GM12878 (cell line): ENCODE measurements at regions not wholly inside any gene's neighbourhood (a gene's known extent, or its start where the extent isn't known, plus 50 kb on each side); places are given as distances from the start of the nearest gene placed in this dataset.

ENCODE experiments used
- ATAC-seq: fragments of 200-7000 bp; cut with Tn5 transposase; 3 replicates; pipeline ENCODE4 v1.9.1; 2020; ENCODE audit warnings: mild to moderate bottlenecking, moderate library complexity
- BruUV-seq: library from RNA; stranded (reverse); fragments of 400-500 nt; replicated peaks from 2 replicates; lab custom pipeline; 2021; lab: Mats Ljungman, UMichigan
- CTCF ChIA-PET: fragments of 300-600 bp; sonication (Branson Sonifier 250); formaldehyde crosslinking; extraction: SDS; loops from one replicate; lab custom pipeline; 2021; ENCODE audit warnings: inconsistent platforms; lab: Yijun Ruan, JAX
- POLR2A ChIA-PET: fragments of 350-600 bp; formaldehyde crosslinking; extraction: SDS; loops from one replicate; lab custom pipeline; 2021; ENCODE audit warnings: inconsistent platforms; lab: Charles Lee
- RAD21 ChIA-PET: fragments of 300-600 bp; sonication (Branson Sonifier 250); formaldehyde crosslinking; loops from one replicate; lab custom pipeline; 2023; ENCODE audit warnings: antibody characterized with exemption; ENCODE audit not compliant: unreplicated experiment; lab: Charles Lee
- SMC1A ChIA-PET: fragments of 300-600 bp; sonication (Branson Sonifier 250); formaldehyde crosslinking; loops from one replicate; lab custom pipeline; 2023; ENCODE audit not compliant: unreplicated experiment, uncharacterized antibody; lab: Charles Lee
- DNase-seq: peaks from one replicate; pipeline ENCODE4 v3.0.0-alpha.2; 2011; ENCODE audit warnings: low read depth, low spot score
- FAIRE-seq: peaks from 3 replicates; lab custom pipeline; 2011; peaks lifted over from hg19 to GRCh38; lab: Jason Lieb, UNC
- H2AFZ ChIP-seq: 2 replicates; pipeline ENCODE4 v1.6.0; 2011; ENCODE audit warnings: low read depth, low read length, control low read depth; ENCODE audit not compliant: control insufficient read depth
- H3K27ac ChIP-seq: 2 replicates; pipeline ENCODE4 v1.5.1; 2011; ENCODE audit warnings: control low read depth; ENCODE audit not compliant: control insufficient read depth, insufficient read depth
- H3K27me3 ChIP-seq, 2 experiments: replicated peaks in 1 of 2; 2 replicates each; pipeline versions ENCODE4 v1.6.0 to v1.6.1; 2011; ENCODE audit warnings: low read length in 1 of 2; ENCODE audit not compliant: control insufficient read depth in 2 of 2, insufficient read depth in 2 of 2
- H3K36me3 ChIP-seq, 2 experiments: 2 replicates each; pipeline ENCODE4 v1.5.1; 2011; ENCODE audit warnings: low read length in 1 of 2; ENCODE audit not compliant: control insufficient read depth in 2 of 2, insufficient read depth in 2 of 2
- H3K4me1 ChIP-seq: 2 replicates; pipeline ENCODE4 v1.6.1; 2011; ENCODE audit warnings: mild to moderate bottlenecking, low read length, moderate library complexity, mixed read lengths; ENCODE audit not compliant: control insufficient read depth, insufficient read depth
- H3K4me2 ChIP-seq: 2 replicates; pipeline ENCODE4 v1.6.0; 2011; ENCODE audit warnings: control low read depth; ENCODE audit not compliant: control insufficient read depth, insufficient read depth
- H3K4me3 ChIP-seq: fragments of 200-600 bp; sonication (generic); 2 replicates; pipeline ENCODE4 v1.5.1; 2016
- H3K79me2 ChIP-seq: 2 replicates; pipeline ENCODE4 v1.6.0; 2011; ENCODE audit warnings: low read length; ENCODE audit not compliant: control insufficient read depth, insufficient read depth
- H3K9ac ChIP-seq: 2 replicates; pipeline ENCODE4 v1.8.0; 2011; ENCODE audit warnings: low read length, control low read depth, mixed read lengths; ENCODE audit not compliant: control insufficient read depth, insufficient read depth
- H3K9me3 ChIP-seq: replicated peaks from 3 replicates; pipeline ENCODE4 v1.5.1; 2011; ENCODE audit warnings: mild to moderate bottlenecking, low read length; ENCODE audit not compliant: control insufficient read depth, insufficient read depth
- H4K20me1 ChIP-seq: 2 replicates; pipeline ENCODE4 v1.6.0; 2011; ENCODE audit not compliant: control insufficient read depth, insufficient read depth
- ATF7 ChIP-seq: fragments of 450-650 bp; IDR thresholded peaks from 2 replicates; pipeline ENCODE4 v1.6.1; 2016; ENCODE audit warnings: low read depth, mild to moderate bottlenecking
- GABPA ChIP-seq: IDR thresholded peaks from 2 replicates; pipeline ENCODE4 v1.6.1; 2014; ENCODE audit warnings: antibody characterized with exemption, low read depth, mild to moderate bottlenecking, inconsistent platforms
- JUNB ChIP-seq: IDR thresholded peaks from 2 replicates; pipeline ENCODE4 v1.6.1; 2016; ENCODE audit warnings: antibody characterized with exemption, mild to moderate bottlenecking
- MTA2 ChIP-seq: fragments of 450-650 bp; IDR thresholded peaks from 2 replicates; pipeline ENCODE4 v1.6.1; 2016; ENCODE audit warnings: low read depth, mild to moderate bottlenecking, moderate library complexity
- MTA3 ChIP-seq: IDR thresholded peaks from 2 replicates; pipeline ENCODE4 v1.6.1; 2012; ENCODE audit warnings: low read length, inconsistent platforms, borderline replicate concordance
- PML ChIP-seq: IDR thresholded peaks from 2 replicates; pipeline ENCODE4 v1.6.1; 2012; ENCODE audit warnings: low read length, inconsistent platforms
- POLR2A ChIP-seq: IDR thresholded peaks from 2 replicates; pipeline ENCODE4 v1.6.1; 2011; ENCODE audit warnings: low read depth, mild to moderate bottlenecking, low read length
- POLR2AphosphoS5 ChIP-seq: IDR thresholded peaks from 2 replicates; pipeline ENCODE4 v1.6.1; 2011; ENCODE audit warnings: mild to moderate bottlenecking, low read length, inconsistent platforms
- RAD51 ChIP-seq: fragments of 450-650 bp; IDR thresholded peaks from 2 replicates; pipeline ENCODE4 v1.6.1; 2016; ENCODE audit warnings: moderate library complexity, mild to moderate bottlenecking, inconsistent platforms
- TCF12 ChIP-seq: IDR thresholded peaks from 2 replicates; pipeline ENCODE4 v1.6.1; 2011; ENCODE audit warnings: low read depth, mild to moderate bottlenecking, low read length
- WGBS: methylation state at CpG from one replicate; pipeline ENCODE4 v1.1.6; 2016; ENCODE audit warnings: low lambda C conversion rate; ENCODE audit not compliant: insufficient replicate concordance, insufficient coverage; ENCODE audit errors: missing lambda C conversion rate; 5-methylcytosine and 5-hydroxymethylcytosine counted together
- in situ Hi-C: fragments of 300-500 bp; cut with MboI; formaldehyde crosslinking; loops from 9 replicates; pipeline ENCODE4 v1.14.3; 2018; ENCODE audit warnings: mixed read lengths
- intact Hi-C: fragments of 100-400 bp; cut with micrococcal nuclease; formaldehyde crosslinking; loops from one replicate; pipeline ENCODE4 v1.14.2; 2022; ENCODE audit not compliant: unreplicated experiment
- TF ChIP-seq, protein P1 (sequence below): fragments of 450-650 bp; formaldehyde crosslinking; IDR thresholded peaks from 2 replicates; pipeline ENCODE4 v1.4.0; 2022; ENCODE audit warnings: mild to moderate bottlenecking, moderate library complexity
- TF ChIP-seq, protein P2 (sequence below): IDR thresholded peaks from 2 replicates; pipeline ENCODE4 v1.6.1; 2012; ENCODE audit warnings: mild to moderate bottlenecking, low read depth, low read length
- TF ChIP-seq, protein P3 (sequence below): fragments of 450-650 bp; IDR thresholded peaks from 2 replicates; pipeline ENCODE4 v1.6.1; 2017; ENCODE audit warnings: mild to moderate bottlenecking, moderate library complexity
- TF ChIP-seq, protein P4 (sequence below): fragments of 450-650 bp; IDR thresholded peaks from 2 replicates; pipeline ENCODE4 v1.6.1; 2014; ENCODE audit warnings: mild to moderate bottlenecking

DNA sequence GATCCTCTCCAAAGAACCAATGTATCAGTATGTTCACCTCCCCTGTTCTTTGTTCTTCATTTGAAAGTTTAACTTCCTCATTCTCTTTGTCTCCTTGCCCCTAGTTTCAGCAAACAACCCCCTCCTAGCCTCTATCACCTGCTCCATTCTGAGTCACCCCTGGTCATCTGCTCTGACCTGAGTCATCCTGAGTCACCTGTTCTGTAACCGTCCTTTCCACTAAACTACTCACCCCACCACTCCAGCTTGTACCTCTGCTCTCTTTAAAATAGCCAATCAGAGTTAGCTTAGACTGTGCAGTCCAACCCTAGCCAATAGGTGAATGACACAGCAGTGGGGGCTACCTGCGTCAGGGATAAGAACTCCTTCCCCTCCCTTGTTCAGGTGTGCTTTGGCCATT is 249.8 kb upstream of the AADAT start:
- RAD21 ChIA-PET = no interaction called here
- TF ChIP-seq RAD51 (peak; percentile 40; the same call in 1 of the 2 replicates), ATF7 (peak; percentile 38), MTA2 (peak; percentile 18; the same call in 1 of the 2 replicates), GABPA (no peak), MTA3 (no peak), POLR2A (no peak), PML (no peak), JUNB (0 out of 2 replicates have a peak, but pooled peaks have one; percentile 14), POLR2AphosphoS5 (no peak), TCF12 (no peak)
- TF ChIP-seq, protein P1, sequence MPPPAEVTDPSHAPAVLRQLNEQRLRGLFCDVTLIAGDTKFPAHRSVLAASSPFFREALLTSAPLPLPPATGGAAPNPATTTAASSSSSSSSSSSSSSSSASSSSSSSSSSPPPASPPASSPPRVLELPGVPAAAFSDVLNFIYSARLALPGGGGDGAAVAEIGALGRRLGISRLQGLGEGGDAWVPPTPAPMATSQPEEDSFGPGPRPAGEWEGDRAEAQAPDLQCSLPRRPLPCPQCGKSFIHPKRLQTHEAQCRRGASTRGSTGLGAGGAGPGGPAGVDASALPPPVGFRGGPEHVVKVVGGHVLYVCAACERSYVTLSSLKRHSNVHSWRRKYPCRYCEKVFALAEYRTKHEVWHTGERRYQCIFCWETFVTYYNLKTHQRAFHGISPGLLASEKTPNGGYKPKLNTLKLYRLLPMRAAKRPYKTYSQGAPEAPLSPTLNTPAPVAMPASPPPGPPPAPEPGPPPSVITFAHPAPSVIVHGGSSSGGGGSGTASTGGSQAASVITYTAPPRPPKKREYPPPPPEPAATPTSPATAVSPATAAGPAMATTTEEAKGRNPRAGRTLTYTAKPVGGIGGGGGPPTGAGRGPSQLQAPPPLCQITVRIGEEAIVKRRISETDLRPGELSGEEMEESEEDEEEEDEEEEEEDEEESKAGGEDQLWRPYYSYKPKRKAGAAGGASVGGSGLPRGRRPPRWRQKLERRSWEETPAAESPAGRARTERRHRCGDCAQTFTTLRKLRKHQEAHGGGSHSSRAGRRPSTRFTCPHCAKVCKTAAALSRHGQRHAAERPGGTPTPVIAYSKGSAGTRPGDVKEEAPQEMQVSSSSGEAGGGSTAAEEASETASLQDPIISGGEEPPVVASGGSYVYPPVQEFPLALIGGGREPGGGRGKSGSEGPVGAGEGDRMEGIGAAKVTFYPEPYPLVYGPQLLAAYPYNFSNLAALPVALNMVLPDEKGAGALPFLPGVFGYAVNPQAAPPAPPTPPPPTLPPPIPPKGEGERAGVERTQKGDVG (CRISPR knock-in tag) = no peak
- TF ChIP-seq, protein P2, sequence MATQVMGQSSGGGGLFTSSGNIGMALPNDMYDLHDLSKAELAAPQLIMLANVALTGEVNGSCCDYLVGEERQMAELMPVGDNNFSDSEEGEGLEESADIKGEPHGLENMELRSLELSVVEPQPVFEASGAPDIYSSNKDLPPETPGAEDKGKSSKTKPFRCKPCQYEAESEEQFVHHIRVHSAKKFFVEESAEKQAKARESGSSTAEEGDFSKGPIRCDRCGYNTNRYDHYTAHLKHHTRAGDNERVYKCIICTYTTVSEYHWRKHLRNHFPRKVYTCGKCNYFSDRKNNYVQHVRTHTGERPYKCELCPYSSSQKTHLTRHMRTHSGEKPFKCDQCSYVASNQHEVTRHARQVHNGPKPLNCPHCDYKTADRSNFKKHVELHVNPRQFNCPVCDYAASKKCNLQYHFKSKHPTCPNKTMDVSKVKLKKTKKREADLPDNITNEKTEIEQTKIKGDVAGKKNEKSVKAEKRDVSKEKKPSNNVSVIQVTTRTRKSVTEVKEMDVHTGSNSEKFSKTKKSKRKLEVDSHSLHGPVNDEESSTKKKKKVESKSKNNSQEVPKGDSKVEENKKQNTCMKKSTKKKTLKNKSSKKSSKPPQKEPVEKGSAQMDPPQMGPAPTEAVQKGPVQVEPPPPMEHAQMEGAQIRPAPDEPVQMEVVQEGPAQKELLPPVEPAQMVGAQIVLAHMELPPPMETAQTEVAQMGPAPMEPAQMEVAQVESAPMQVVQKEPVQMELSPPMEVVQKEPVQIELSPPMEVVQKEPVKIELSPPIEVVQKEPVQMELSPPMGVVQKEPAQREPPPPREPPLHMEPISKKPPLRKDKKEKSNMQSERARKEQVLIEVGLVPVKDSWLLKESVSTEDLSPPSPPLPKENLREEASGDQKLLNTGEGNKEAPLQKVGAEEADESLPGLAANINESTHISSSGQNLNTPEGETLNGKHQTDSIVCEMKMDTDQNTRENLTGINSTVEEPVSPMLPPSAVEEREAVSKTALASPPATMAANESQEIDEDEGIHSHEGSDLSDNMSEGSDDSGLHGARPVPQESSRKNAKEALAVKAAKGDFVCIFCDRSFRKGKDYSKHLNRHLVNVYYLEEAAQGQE = no peak
- TF ChIP-seq, protein P3, sequence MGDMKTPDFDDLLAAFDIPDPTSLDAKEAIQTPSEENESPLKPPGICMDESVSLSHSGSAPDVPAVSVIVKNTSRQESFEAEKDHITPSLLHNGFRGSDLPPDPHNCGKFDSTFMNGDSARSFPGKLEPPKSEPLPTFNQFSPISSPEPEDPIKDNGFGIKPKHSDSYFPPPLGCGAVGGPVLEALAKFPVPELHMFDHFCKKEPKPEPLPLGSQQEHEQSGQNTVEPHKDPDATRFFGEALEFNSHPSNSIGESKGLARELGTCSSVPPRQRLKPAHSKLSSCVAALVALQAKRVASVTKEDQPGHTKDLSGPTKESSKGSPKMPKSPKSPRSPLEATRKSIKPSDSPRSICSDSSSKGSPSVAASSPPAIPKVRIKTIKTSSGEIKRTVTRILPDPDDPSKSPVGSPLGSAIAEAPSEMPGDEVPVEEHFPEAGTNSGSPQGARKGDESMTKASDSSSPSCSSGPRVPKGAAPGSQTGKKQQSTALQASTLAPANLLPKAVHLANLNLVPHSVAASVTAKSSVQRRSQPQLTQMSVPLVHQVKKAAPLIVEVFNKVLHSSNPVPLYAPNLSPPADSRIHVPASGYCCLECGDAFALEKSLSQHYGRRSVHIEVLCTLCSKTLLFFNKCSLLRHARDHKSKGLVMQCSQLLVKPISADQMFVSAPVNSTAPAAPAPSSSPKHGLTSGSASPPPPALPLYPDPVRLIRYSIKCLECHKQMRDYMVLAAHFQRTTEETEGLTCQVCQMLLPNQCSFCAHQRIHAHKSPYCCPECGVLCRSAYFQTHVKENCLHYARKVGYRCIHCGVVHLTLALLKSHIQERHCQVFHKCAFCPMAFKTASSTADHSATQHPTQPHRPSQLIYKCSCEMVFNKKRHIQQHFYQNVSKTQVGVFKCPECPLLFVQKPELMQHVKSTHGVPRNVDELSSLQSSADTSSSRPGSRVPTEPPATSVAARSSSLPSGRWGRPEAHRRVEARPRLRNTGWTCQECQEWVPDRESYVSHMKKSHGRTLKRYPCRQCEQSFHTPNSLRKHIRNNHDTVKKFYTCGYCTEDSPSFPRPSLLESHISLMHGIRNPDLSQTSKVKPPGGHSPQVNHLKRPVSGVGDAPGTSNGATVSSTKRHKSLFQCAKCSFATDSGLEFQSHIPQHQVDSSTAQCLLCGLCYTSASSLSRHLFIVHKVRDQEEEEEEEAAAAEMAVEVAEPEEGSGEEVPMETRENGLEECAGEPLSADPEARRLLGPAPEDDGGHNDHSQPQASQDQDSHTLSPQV = no peak
- TF ChIP-seq, protein P4, sequence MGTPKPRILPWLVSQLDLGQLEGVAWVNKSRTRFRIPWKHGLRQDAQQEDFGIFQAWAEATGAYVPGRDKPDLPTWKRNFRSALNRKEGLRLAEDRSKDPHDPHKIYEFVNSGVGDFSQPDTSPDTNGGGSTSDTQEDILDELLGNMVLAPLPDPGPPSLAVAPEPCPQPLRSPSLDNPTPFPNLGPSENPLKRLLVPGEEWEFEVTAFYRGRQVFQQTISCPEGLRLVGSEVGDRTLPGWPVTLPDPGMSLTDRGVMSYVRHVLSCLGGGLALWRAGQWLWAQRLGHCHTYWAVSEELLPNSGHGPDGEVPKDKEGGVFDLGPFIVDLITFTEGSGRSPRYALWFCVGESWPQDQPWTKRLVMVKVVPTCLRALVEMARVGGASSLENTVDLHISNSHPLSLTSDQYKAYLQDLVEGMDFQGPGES = no peak

More for the DNA sequence above, 249.8 kb upstream of the AADAT start:
- ChIA-PET CTCF (interaction anchor here (0.7 to 1.7 kb wide), 3 partner anchors 35 to 247 kb away, joined by 3 to 6 read pairs (median 4); no protein-coding TSS in a partner anchor), SMC1A (interaction anchor here (0.7 to 1.6 kb wide), 2 partner anchors 61 to 78 kb away, joined by 4 read pairs; no protein-coding TSS in a partner anchor), POLR2A (no interaction called here)
- H3K36me3 ChIP-seq = no peaks in the 10 kb centered on the region
- no peak overlapping the region for H2AFZ ChIP-seq
- no peaks in the 10 kb centered on the region for H4K20me1 ChIP-seq
- H3K4me3 ChIP-seq = no peak overlapping the region
- peaks cover 3% of the 10 kb centered on the region for H3K9me3 ChIP-seq
- ATAC-seq (no peak), FAIRE-seq (no peak), DNase-seq (no peak)
- WGBS = 3% methylated on average over 2 of the region's 2 CpGs
- in situ Hi-C loops (loop anchor here (10.0 to 25.0 kb wide), 2 partner anchors 355 to 1298 kb away; no protein-coding TSS in a partner anchor), intact Hi-C loops (loop anchor here (5.0 to 10.0 kb wide), 3 partner anchors 158 to 515 kb away; no protein-coding TSS in a partner anchor)
- H3K27ac ChIP-seq = no peak overlapping the region
- no peaks in the 10 kb centered on the region for H3K79me2 ChIP-seq
- H3K4me1 ChIP-seq = peaks cover 5% of the 10 kb centered on the region; the same call in 1 of the 2 replicates
- no peak overlapping the region for H3K4me2 ChIP-seq
- H3K9ac ChIP-seq = no peak overlapping the region
- no TSS peak for BruUV-seq
- H3K27me3 ChIP-seq = no peaks in the 10 kb centered on the region
